IPS-NIHi7 (cell line): ENCODE measurements at regions not wholly inside any gene's neighbourhood (a gene's known extent, or its start where the extent isn't known, plus 50 kb on each side); places are given as distances from the start of the nearest gene placed in this dataset.

Source experiments
- DNase-seq: peaks from one replicate; pipeline ENCODE4 v3.0.0; 2012; ENCODE audit warnings: mixed read lengths; ENCODE audit errors: extremely low spot score

DNA sequence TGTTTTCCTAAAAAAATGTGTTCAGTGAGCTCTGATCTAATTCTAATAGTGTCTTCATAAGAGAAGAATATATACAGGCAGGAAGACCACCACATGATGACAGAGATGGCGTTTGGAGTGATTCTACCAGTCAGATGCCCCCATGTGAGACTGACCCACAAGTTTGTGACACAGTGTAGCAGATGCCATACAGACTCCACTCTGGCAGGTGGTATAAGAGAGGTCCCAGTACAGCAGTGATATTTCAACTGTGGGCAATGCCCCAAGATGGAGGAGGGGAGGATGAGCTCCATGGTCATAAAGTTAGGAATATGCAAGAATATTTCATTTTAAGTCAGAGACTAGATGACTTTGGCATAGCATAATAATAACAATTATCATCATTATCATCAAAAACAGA lies 1022.6 kb downstream of the KCNMA1 start:
- DNase-seq: no peak
